ENCODE measurements at regions not wholly inside any gene's neighbourhood (a gene's known extent, or its start where the extent isn't known, plus 50 kb on each side); places are given as distances from the start of the nearest gene placed in this dataset.

DNA sequence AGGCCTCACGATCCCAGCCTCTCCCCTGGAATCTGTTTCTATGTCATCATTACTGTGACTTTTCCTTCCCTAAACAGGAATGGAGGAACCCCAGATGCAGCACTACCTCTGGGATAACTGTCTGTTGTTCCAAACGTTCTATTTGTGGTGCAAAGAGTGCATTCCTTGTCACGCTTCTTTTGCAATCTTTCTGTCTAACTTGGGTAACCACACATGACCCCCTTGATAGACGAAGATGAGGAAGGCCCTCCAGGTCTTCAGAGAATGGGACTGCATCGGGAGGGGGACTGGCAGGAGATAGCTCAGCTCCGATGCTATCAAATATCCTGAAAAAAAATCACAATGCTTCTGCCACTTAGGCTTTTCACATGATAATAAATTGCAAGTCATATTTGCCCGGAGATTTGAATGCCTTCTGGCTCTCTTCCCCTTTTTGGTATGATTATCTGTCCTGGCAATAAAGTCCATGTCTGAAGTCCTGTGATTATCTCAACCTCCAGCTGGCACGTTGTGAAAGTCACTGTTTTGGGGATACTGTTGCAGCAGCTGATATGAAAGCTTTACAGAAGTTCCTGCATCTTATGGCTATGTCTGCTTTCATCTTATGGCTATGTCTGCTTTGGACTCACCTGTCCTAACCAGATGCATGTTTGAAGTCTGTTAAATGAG, 148.7 kb upstream of the LMO4 start:
- TF ChIP-seq, protein P1, sequence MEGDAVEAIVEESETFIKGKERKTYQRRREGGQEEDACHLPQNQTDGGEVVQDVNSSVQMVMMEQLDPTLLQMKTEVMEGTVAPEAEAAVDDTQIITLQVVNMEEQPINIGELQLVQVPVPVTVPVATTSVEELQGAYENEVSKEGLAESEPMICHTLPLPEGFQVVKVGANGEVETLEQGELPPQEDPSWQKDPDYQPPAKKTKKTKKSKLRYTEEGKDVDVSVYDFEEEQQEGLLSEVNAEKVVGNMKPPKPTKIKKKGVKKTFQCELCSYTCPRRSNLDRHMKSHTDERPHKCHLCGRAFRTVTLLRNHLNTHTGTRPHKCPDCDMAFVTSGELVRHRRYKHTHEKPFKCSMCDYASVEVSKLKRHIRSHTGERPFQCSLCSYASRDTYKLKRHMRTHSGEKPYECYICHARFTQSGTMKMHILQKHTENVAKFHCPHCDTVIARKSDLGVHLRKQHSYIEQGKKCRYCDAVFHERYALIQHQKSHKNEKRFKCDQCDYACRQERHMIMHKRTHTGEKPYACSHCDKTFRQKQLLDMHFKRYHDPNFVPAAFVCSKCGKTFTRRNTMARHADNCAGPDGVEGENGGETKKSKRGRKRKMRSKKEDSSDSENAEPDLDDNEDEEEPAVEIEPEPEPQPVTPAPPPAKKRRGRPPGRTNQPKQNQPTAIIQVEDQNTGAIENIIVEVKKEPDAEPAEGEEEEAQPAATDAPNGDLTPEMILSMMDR (conservative IDR thresholded peaks at IDR 0.05; ENCODE audit: low read depth, low read length): no peak
- no peak overlapping the region for H2AFZ ChIP-seq (ENCODE audit: low read depth)
- no peaks in the 10 kb centered on the region for H3K79me2 ChIP-seq (ENCODE audit: insufficient read depth, low read depth)
- H4K20me1 ChIP-seq (ENCODE audit: insufficient read depth): no peaks in the 10 kb centered on the region
- no peak overlapping the region for H3K4me3 ChIP-seq (IDR thresholded peaks at IDR 0.05; ENCODE audit: insufficient read depth, low read depth, low read length)
- H3K27ac ChIP-seq: no peak overlapping the region
- no peak overlapping the region for H3K9ac ChIP-seq
- no peaks in the 10 kb centered on the region for H3K27me3 ChIP-seq (ENCODE audit: insufficient read depth, low read depth)
- H3K4me1 ChIP-seq (ENCODE audit: low read depth, poor library complexity, severe bottlenecking): no peaks in the 10 kb centered on the region
- H3K36me3 ChIP-seq (ENCODE audit: insufficient read depth): no peaks in the 10 kb centered on the region
- no peak overlapping the region for H3K4me2 ChIP-seq

DNA sequence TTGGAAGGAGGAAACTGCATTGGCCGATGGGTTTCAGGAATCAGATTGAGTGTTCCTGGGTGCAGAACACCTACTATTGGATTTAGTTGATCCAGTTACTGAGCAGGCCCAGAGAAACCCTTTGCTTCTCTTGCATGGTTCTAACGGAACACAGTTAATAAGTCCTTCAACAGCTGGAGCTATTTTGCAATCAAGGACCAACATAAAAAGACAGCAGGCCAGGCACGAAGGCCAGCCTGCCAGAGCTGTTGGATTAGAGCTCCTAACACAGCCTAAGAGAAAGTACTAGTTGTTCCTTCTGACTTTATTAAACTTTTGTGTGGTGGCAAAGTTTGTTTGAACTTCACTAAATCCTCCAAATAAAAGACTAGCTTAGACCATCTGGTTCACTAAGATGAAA, 148.0 kb upstream of the LMO4 start:
- no peak overlapping the region for H2AFZ ChIP-seq (ENCODE audit: low read depth)
- TF ChIP-seq, protein P1 (conservative IDR thresholded peaks at IDR 0.05; ENCODE audit: low read depth, low read length): no peak
- H3K27me3 ChIP-seq (ENCODE audit: insufficient read depth, low read depth): no peaks in the 10 kb centered on the region
- H3K4me2 ChIP-seq: no peak overlapping the region
- no peak overlapping the region for H3K4me3 ChIP-seq (IDR thresholded peaks at IDR 0.05; ENCODE audit: insufficient read depth, low read depth, low read length)
- H3K79me2 ChIP-seq (ENCODE audit: insufficient read depth, low read depth): no peaks in the 10 kb centered on the region
- H4K20me1 ChIP-seq (ENCODE audit: insufficient read depth): no peaks in the 10 kb centered on the region
- H3K36me3 ChIP-seq (ENCODE audit: insufficient read depth): no peaks in the 10 kb centered on the region
- H3K9ac ChIP-seq: no peak overlapping the region
- no peaks in the 10 kb centered on the region for H3K4me1 ChIP-seq (ENCODE audit: low read depth, poor library complexity, severe bottlenecking)
- H3K27ac ChIP-seq: no peak overlapping the region

DNA sequence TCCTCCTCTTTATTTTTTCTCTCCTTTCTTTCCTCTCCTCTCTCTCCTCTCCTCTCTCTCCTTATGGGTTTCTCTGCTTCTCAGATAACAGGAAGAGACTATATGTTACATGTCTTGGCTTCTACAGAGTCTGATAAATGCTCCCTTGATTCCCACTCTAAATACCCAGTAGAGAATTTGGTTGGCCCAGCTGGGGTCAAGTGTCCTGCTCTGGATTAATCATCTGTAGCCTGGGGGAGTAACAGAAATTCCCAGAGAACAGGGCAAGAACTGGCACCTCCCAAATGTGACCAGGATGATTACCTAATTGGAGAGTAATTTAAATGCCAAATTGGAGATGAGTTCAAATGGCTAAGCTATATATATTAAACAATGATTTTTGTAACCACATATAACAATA, 146.1 kb upstream of the LMO4 start:
- Histone ChIP-seq H3K4me2 (no peak overlapping the region), H3K4me3 (IDR thresholded peaks at IDR 0.05; ENCODE audit: insufficient read depth, low read depth, low read length) (no peak overlapping the region), H3K36me3 (ENCODE audit: insufficient read depth) (no peaks in the 10 kb centered on the region), H3K9ac (no peak overlapping the region), H4K20me1 (ENCODE audit: insufficient read depth) (no peaks in the 10 kb centered on the region), H3K27me3 (ENCODE audit: insufficient read depth, low read depth) (no peaks in the 10 kb centered on the region), H3K27ac (no peak overlapping the region), H2AFZ (ENCODE audit: low read depth) (no peak overlapping the region), H3K4me1 (ENCODE audit: low read depth, poor library complexity, severe bottlenecking) (no peaks in the 10 kb centered on the region), H3K79me2 (ENCODE audit: insufficient read depth, low read depth) (no peaks in the 10 kb centered on the region)
- TF ChIP-seq, protein P1 (conservative IDR thresholded peaks at IDR 0.05; ENCODE audit: low read depth, low read length): no peak

DNA sequence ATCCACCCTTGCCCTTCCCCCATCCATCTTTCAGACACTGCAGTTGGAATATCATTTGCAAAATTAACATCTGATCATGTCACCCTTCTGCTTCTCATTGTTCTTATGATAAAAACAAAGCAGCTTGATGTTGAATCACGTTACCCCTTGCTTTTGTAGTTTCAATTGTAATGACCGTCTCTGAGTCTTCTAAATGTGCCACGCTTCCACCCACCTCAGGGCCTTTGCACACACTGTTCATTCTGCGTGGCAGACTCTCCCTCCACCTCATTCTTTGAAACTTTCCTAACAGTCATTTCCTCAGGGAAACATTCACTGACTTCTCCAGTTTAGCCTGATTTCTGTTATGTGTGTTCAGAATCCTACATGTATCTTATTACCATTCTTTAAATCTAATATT, 143.6 kb upstream of the LMO4 start:
- no peaks in the 10 kb centered on the region for H4K20me1 ChIP-seq (ENCODE audit: insufficient read depth)
- no peak overlapping the region for H2AFZ ChIP-seq (ENCODE audit: low read depth)
- no peak overlapping the region for H3K4me2 ChIP-seq
- H3K36me3 ChIP-seq (ENCODE audit: insufficient read depth): no peaks in the 10 kb centered on the region
- no peaks in the 10 kb centered on the region for H3K4me1 ChIP-seq (ENCODE audit: low read depth, poor library complexity, severe bottlenecking)
- no peak overlapping the region for H3K9ac ChIP-seq
- H3K27ac ChIP-seq: no peak overlapping the region
- H3K27me3 ChIP-seq (ENCODE audit: insufficient read depth, low read depth): no peaks in the 10 kb centered on the region
- H3K79me2 ChIP-seq (ENCODE audit: insufficient read depth, low read depth): no peaks in the 10 kb centered on the region
- no peak overlapping the region for H3K4me3 ChIP-seq (IDR thresholded peaks at IDR 0.05; ENCODE audit: insufficient read depth, low read depth, low read length)
- TF ChIP-seq, protein P1 (conservative IDR thresholded peaks at IDR 0.05; ENCODE audit: low read depth, low read length): no peak
